ENCODE measurements at regions not wholly inside any gene's neighbourhood (a gene's known extent, or its start where the extent isn't known, plus 50 kb on each side); places are given as distances from the start of the nearest gene placed in this dataset.
"Not testable (repeated sequence)": the region's sequence is repeated elsewhere in the genome, so short reads cannot be mapped to it uniquely, and the experiment has no call there.

GRCh38 chr1:185435696-185436379, 118.8 kb upstream of the IVNS1ABP start:
- H3K36me3 Mint-ChIP-seq (ENCODE audit: low read depth): no peaks in the 10 kb centered on the region
- no peaks in the 10 kb centered on the region for H3K9me3 Mint-ChIP-seq
- no peak overlapping the region for H3K4me3 Mint-ChIP-seq
- intact Hi-C loops (cut with micrococcal nuclease): no loop called here
- H3K4me1 Mint-ChIP-seq (ENCODE audit: low read depth): peaks cover under 1% of the 10 kb centered on the region
- DNase-seq: no peak
- H3K27ac Mint-ChIP-seq: no peak overlapping the region
- CTCF ChIA-PET: interaction anchor here (0.5 to 1.6 kb wide), 4 partner anchors 14 to 710 kb away, joined by 3 read pairs; no protein-coding TSS in a partner anchor
- H3K27me3 Mint-ChIP-seq (ENCODE audit: low read depth): no peaks in the 10 kb centered on the region

GRCh38 chr1:185434721-185435120, 117.7 kb upstream of the IVNS1ABP start:
- Mint-ChIP-seq H3K4me3 (no peak overlapping the region), H3K27ac (no peak overlapping the region), H3K36me3 (ENCODE audit: low read depth) (no peaks in the 10 kb centered on the region), H3K4me1 (ENCODE audit: low read depth) (no peaks in the 10 kb centered on the region), H3K27me3 (ENCODE audit: low read depth) (no peaks in the 10 kb centered on the region), H3K9me3 (peaks cover 2% of the 10 kb centered on the region)
- no peak for DNase-seq
- intact Hi-C loops (cut with micrococcal nuclease): no loop called here
- CTCF ChIA-PET: interaction anchor here (0.6 to 1.1 kb wide), 3 partner anchors 19 to 211 kb away, joined by 3 read pairs; no protein-coding TSS in a partner anchor

GRCh38 chr1:185433667-185434066, 116.6 kb upstream of the IVNS1ABP start:
- CTCF ChIA-PET: interaction anchor here (1.1 kb wide), 1 partner anchor 212 kb away, joined by 3 read pairs; no protein-coding TSS in a partner anchor
- peaks cover 2% of the 10 kb centered on the region for H3K9me3 Mint-ChIP-seq
- intact Hi-C loops (cut with micrococcal nuclease): no loop called here
- no peak for DNase-seq
- no peaks in the 10 kb centered on the region for H3K27me3 Mint-ChIP-seq (ENCODE audit: low read depth)
- no peaks in the 10 kb centered on the region for H3K4me1 Mint-ChIP-seq (ENCODE audit: low read depth)
- H3K4me3 Mint-ChIP-seq: no peak overlapping the region
- H3K27ac Mint-ChIP-seq: no peak overlapping the region
- no peaks in the 10 kb centered on the region for H3K36me3 Mint-ChIP-seq (ENCODE audit: low read depth)

- Mint-ChIP-seq H3K36me3 (ENCODE audit: low read depth) (no peaks in the 10 kb centered on the region), H3K4me3 (no peak overlapping the region), H3K27me3 (ENCODE audit: low read depth) (no peaks in the 10 kb centered on the region), H3K4me1 (ENCODE audit: low read depth) (no peaks in the 10 kb centered on the region), H3K27ac (no peak overlapping the region), H3K9me3 (peaks cover 2% of the 10 kb centered on the region)
- no peak for DNase-seq
- CTCF ChIA-PET: no interaction called here
- intact Hi-C loops (cut with micrococcal nuclease): no loop called here
Measured at GRCh38 chr1:185432948-185433347, 115.9 kb upstream of the IVNS1ABP start.

GRCh38 chr1:185431612-185432011, 114.6 kb upstream of the IVNS1ABP start:
- Mint-ChIP-seq H3K36me3 (ENCODE audit: low read depth) (no peaks in the 10 kb centered on the region), H3K4me3 (no peak overlapping the region), H3K27ac (no peak overlapping the region)

GRCh38 chr1:185429668-185430067, 112.6 kb upstream of the IVNS1ABP start:
- H3K9me3 Mint-ChIP-seq; DNase-seq; H3K4me3 Mint-ChIP-seq; H3K27ac Mint-ChIP-seq; H3K4me1 Mint-ChIP-seq (ENCODE audit: low read depth); H3K36me3 Mint-ChIP-seq (ENCODE audit: low read depth); CTCF ChIA-PET; intact Hi-C loops (cut with micrococcal nuclease); H3K27me3 Mint-ChIP-seq (ENCODE audit: low read depth): not testable (repeated sequence)

More at GRCh38 chr1:185431612-185432011, 114.6 kb upstream of the IVNS1ABP start:
- Mint-ChIP-seq H3K27me3 (ENCODE audit: low read depth) (no peaks in the 10 kb centered on the region), H3K9me3 (peaks cover 2% of the 10 kb centered on the region), H3K4me1 (ENCODE audit: low read depth) (no peaks in the 10 kb centered on the region)
- CTCF ChIA-PET: interaction anchor here (0.7 kb wide), 1 partner anchor 249 kb away, joined by 3 read pairs; no protein-coding TSS in a partner anchor
- intact Hi-C loops (cut with micrococcal nuclease): no loop called here
- DNase-seq: no peak

- no peaks in the 10 kb centered on the region for H3K36me3 Mint-ChIP-seq (ENCODE audit: low read depth)
- no peak overlapping the region for H3K27ac Mint-ChIP-seq
- CTCF ChIA-PET: no interaction called here
- no peaks in the 10 kb centered on the region for H3K4me1 Mint-ChIP-seq (ENCODE audit: low read depth)
- H3K4me3 Mint-ChIP-seq: no peak overlapping the region
- H3K9me3 Mint-ChIP-seq: peaks cover 2% of the 10 kb centered on the region
- no peaks in the 10 kb centered on the region for H3K27me3 Mint-ChIP-seq (ENCODE audit: low read depth)
- intact Hi-C loops (cut with micrococcal nuclease): no loop called here
- DNase-seq: no peak
Measured at GRCh38 chr1:185427776-185428175, 110.7 kb upstream of the IVNS1ABP start.

- no peak overlapping the region for H3K4me3 Mint-ChIP-seq
- peaks cover 2% of the 10 kb centered on the region for H3K9me3 Mint-ChIP-seq
- H3K27me3 Mint-ChIP-seq (ENCODE audit: low read depth): no peaks in the 10 kb centered on the region
- intact Hi-C loops (cut with micrococcal nuclease): no loop called here
- DNase-seq: no peak
- H3K36me3 Mint-ChIP-seq (ENCODE audit: low read depth): no peaks in the 10 kb centered on the region
- H3K27ac Mint-ChIP-seq: no peak overlapping the region
- CTCF ChIA-PET: interaction anchor here (0.6 to 1.0 kb wide), 2 partner anchors 31 to 146 kb away, joined by 3 read pairs; no protein-coding TSS in a partner anchor
- H3K4me1 Mint-ChIP-seq (ENCODE audit: low read depth): no peaks in the 10 kb centered on the region
Measured at GRCh38 chr1:185427264-185427663, 110.2 kb upstream of the IVNS1ABP start.

GRCh38 chr1:185426848-185427247, 109.8 kb upstream of the IVNS1ABP start:
- Mint-ChIP-seq H3K4me3 (no peak overlapping the region), H3K27me3 (ENCODE audit: low read depth) (no peaks in the 10 kb centered on the region), H3K27ac (no peak overlapping the region), H3K36me3 (ENCODE audit: low read depth) (no peaks in the 10 kb centered on the region), H3K9me3 (peaks cover 2% of the 10 kb centered on the region), H3K4me1 (ENCODE audit: low read depth) (no peaks in the 10 kb centered on the region)
- CTCF ChIA-PET: interaction anchor here (0.6 to 1.0 kb wide), 2 partner anchors 31 to 146 kb away, joined by 3 read pairs; no protein-coding TSS in a partner anchor
- DNase-seq: no peak
- intact Hi-C loops (cut with micrococcal nuclease): no loop called here

GRCh38 chr1:185425163-185425562, 108.1 kb upstream of the IVNS1ABP start:
- H3K9me3 Mint-ChIP-seq: peaks cover 2% of the 10 kb centered on the region
- no peak for DNase-seq
- H3K27ac Mint-ChIP-seq: no peak overlapping the region
- CTCF ChIA-PET: no interaction called here
- no peaks in the 10 kb centered on the region for H3K4me1 Mint-ChIP-seq (ENCODE audit: low read depth)
- H3K4me3 Mint-ChIP-seq: no peak overlapping the region
- intact Hi-C loops (cut with micrococcal nuclease): no loop called here
- no peaks in the 10 kb centered on the region for H3K36me3 Mint-ChIP-seq (ENCODE audit: low read depth)
- H3K27me3 Mint-ChIP-seq (ENCODE audit: low read depth): no peaks in the 10 kb centered on the region

- Mint-ChIP-seq H3K9me3 (no peaks in the 10 kb centered on the region), H3K27ac (no peak overlapping the region), H3K4me3 (no peak overlapping the region), H3K36me3 (ENCODE audit: low read depth) (no peaks in the 10 kb centered on the region), H3K4me1 (ENCODE audit: low read depth) (no peaks in the 10 kb centered on the region), H3K27me3 (ENCODE audit: low read depth) (no peaks in the 10 kb centered on the region)
- CTCF ChIA-PET: no interaction called here
- intact Hi-C loops (cut with micrococcal nuclease): no loop called here
- no peak for DNase-seq
Measured at GRCh38 chr1:185421485-185422107, 104.6 kb upstream of the IVNS1ABP start.

- H3K27ac Mint-ChIP-seq: no peak overlapping the region
- no peaks in the 10 kb centered on the region for H3K4me1 Mint-ChIP-seq (ENCODE audit: low read depth)
- H3K9me3 Mint-ChIP-seq: no peaks in the 10 kb centered on the region
- H3K36me3 Mint-ChIP-seq (ENCODE audit: low read depth): no peaks in the 10 kb centered on the region
- DNase-seq: no peak
- H3K27me3 Mint-ChIP-seq (ENCODE audit: low read depth): no peaks in the 10 kb centered on the region
- intact Hi-C loops (cut with micrococcal nuclease): no loop called here
- CTCF ChIA-PET: no interaction called here
- no peak overlapping the region for H3K4me3 Mint-ChIP-seq
Measured at GRCh38 chr1:185420588-185421081, 103.6 kb upstream of the IVNS1ABP start.

- no peak overlapping the region for H3K27ac Mint-ChIP-seq
- H3K36me3 Mint-ChIP-seq (ENCODE audit: low read depth): no peaks in the 10 kb centered on the region
- no peaks in the 10 kb centered on the region for H3K27me3 Mint-ChIP-seq (ENCODE audit: low read depth)
- no peaks in the 10 kb centered on the region for H3K9me3 Mint-ChIP-seq
- intact Hi-C loops (cut with micrococcal nuclease): no loop called here
- no peak for DNase-seq
- CTCF ChIA-PET: interaction anchor here (0.6 kb wide), 1 partner anchor 36 kb away, joined by 5 read pairs; no protein-coding TSS in a partner anchor
- H3K4me1 Mint-ChIP-seq (ENCODE audit: low read depth): no peaks in the 10 kb centered on the region
- H3K4me3 Mint-ChIP-seq: no peak overlapping the region
Measured at GRCh38 chr1:185419718-185420117, 102.7 kb upstream of the IVNS1ABP start.
